ENCODE measurements at regions not wholly inside any gene's neighbourhood (a gene's known extent, or its start where the extent isn't known, plus 50 kb on each side); places are given as distances from the start of the nearest gene placed in this dataset.
A peak's percentile ranks its signal among the peaks of the same experiment; 100 is the strongest.

DNA sequence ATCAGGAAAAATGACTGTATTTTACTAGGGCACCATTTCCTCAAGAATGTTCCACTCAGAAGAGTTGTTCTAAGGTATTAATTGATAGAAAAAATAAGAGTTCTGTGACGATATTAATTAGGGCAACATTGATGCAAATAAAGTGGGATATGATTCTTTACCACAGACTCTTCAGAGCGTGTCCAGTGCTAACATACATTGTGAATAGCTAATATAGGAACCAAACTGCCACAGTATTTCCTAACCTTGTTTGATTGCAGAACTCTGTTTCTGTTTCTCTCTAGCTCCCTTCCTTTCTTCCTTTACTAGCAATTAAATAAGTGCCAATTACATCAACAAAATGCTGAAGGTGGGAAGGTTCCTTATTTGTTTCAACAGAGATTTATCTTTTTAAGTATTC is 154.1 kb upstream of the CPEB2 start:
- Histone ChIP-seq H3K27me3 (ENCODE audit: control insufficient read depth, insufficient read depth) (no peaks in the 10 kb centered on the region), H3K27ac (ENCODE audit: low read length) (no peak overlapping the region), H3K4me1 (ENCODE audit: control insufficient read depth, insufficient read depth, low read length) (no peaks in the 10 kb centered on the region), H3K9me3 (ENCODE audit: control insufficient read depth, low read length) (no peaks in the 10 kb centered on the region), H3K4me3 (ENCODE audit: low read length) (no peak overlapping the region)
- intact Hi-C loops (cut with DNase I), result loop anchor here in 1 of 4 donors (10.0 kb wide), 1 partner anchor 67 kb away; no protein-coding TSS in a partner anchor
- ATAC-seq (no peak), DNase-seq (no peak)
- 87% methylated on average over 2 of the region's 2 CpGs for WGBS

DNA sequence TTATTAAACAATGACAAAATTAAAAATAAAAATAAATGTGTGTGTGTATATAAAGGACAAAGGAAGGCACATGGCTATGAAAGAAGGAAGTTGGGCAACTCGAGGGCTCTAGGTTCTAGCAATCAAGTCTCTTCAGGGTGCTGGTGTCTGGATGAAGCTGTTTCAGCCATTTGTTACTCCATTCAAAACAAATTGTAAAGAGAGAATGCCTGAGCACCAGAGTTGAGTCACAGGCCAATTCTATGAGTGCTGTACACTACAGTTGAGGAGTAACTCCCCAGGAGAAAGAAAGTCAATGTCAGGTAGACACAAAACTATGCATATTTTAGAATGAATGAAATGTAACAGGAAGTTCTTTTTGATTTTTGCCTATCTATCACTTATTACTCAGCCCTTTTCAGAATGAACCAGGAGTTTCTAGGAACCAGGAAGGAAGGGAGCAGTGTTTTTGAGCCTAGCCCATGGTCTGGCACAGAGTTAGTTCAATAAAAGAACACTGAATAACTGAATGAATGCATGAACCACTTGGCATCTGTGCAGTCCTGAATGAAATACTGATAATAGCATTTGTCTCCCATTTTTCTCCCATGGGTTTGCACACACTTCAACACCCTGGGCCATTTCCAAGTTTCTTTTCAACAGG is 151.7 kb upstream of the CPEB2 start:
- Histone ChIP-seq H3K4me3 (ENCODE audit: low read length) (no peak overlapping the region), H3K27ac (ENCODE audit: low read length) (no peak overlapping the region), H3K9me3 (ENCODE audit: control insufficient read depth, low read length) (no peaks in the 10 kb centered on the region), H3K4me1 (ENCODE audit: control insufficient read depth, insufficient read depth, low read length) (no peaks in the 10 kb centered on the region), H3K27me3 (ENCODE audit: control insufficient read depth, insufficient read depth) (no peaks in the 10 kb centered on the region)
- intact Hi-C loops (cut with DNase I), result no loop called here
- DNase-seq, result no peak
- ATAC-seq, result no peak
- WGBS, result 73% methylated on average over 1 of the region's 1 CpG

DNA sequence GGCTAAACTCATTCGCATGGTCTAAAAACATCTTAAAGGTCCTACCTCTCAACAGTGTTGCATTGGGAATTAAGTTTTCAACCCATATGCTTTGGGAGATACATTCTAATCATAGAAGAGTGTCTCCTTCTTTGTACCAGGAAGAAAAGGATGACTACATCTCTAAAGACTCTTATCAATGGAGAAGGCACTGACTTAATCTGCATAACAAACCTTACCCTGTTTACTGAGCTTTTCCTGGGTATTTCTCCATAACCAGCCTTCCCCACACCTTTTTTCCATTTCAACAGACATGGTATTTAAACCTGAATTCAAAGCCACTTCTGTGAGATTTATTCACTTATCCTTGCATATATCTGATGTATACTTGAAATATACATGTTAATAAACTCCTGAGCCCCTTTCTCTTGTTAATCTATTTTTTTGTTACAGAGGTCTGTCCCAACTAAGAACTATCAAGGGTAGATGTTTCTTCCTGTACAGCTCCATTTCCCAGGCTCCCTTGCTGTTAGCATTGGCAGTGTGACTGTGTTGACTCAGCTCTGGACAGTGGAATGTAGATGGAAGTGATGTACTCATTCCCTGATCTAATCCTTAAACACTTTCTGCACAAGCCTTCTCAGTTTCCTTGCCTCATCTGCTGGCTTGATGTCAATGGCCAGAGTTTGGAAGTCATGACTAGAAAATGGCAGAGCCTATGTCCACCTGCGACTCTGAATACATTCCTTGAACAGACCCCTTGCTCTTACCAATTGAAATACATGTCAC is 148.9 kb upstream of the CPEB2 start:
- 93% methylated on average over 2 of the region's 2 CpGs for WGBS
- DNase-seq (no peak), ATAC-seq (peak in 1 of 2 donors; percentile 28)
- H3K9me3 ChIP-seq (ENCODE audit: control insufficient read depth, low read length), result no peaks in the 10 kb centered on the region
- no peaks in the 10 kb centered on the region for H3K27me3 ChIP-seq (ENCODE audit: control insufficient read depth, insufficient read depth)
- H3K27ac ChIP-seq (ENCODE audit: low read length), result no peak overlapping the region
- H3K4me3 ChIP-seq (ENCODE audit: low read length), result no peak overlapping the region
- intact Hi-C loops (cut with DNase I), result no loop called here
- no peaks in the 10 kb centered on the region for H3K4me1 ChIP-seq (ENCODE audit: control insufficient read depth, insufficient read depth, low read length)

DNA sequence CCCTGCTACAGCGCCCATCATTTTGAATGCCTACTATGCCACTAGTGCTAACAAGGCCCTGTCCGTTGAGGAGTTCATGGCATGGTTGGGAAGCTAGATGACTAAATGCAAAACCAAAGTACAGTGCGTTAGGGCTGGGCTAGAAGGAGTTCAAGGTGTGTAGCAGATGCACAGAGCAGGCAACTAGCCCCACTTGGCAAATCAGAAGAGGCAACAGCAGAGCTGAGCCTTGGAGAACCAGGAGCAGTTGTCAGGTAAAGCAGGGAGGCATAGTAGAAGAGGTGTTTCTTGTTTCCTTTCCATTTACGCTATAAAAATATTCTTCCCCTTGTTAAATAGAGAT is 146.6 kb upstream of the CPEB2 start:
- Histone ChIP-seq H3K4me1 (ENCODE audit: control insufficient read depth, insufficient read depth, low read length) (no peaks in the 10 kb centered on the region), H3K27ac (ENCODE audit: low read length) (no peak overlapping the region), H3K4me3 (ENCODE audit: low read length) (no peak overlapping the region), H3K9me3 (ENCODE audit: control insufficient read depth, low read length) (no peaks in the 10 kb centered on the region), H3K27me3 (ENCODE audit: control insufficient read depth, insufficient read depth) (no peaks in the 10 kb centered on the region)
- DNase-seq, result no peak
- WGBS, result 94% methylated on average over 4 of the region's 4 CpGs
- ATAC-seq, result no peak
- intact Hi-C loops (cut with DNase I), result no loop called here

DNA sequence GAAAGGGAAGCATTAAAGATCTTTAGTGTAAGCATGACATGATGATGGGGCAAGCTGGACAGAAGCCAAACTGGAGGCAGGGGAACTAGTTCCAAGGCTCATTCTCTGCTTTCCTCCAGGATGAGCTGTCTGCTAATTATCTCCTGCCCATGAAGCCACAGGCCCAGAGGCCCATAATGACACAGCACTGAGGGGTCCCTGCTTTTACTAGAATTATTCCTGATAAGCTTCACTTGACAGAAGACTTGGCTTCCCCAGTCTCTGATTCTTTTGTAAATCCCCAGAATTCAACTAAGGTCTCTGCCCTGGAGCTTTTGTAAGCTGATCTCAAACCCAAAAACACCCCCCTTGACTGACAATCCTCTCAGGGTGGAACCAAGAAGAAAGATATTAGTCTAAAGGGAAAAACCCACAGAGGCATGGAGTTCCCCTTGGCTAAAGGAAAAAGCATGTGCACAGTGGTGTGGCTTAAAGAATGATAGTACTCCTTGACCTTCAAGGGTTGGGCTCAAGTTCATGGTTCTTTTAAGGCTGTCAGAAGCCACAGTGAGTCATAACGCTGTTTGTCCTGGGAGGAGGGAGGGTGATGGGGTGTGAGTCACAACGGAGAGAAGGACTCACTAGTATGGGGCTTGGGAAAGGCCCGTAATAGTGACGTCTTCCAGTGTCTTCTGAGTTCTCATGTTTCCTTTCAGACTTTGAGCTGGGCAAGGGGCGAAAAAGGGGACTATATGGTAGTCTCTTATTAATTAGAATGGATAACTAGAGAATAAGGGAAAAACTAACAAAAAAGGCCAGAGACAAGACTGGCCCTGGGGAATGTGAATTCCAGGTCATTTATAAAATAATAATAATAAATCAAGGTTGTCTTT is 146.0 kb upstream of the CPEB2 start:
- Histone ChIP-seq H3K9me3 (ENCODE audit: control insufficient read depth, low read length) (no peaks in the 10 kb centered on the region), H3K4me3 (ENCODE audit: low read length) (no peak overlapping the region), H3K27ac (ENCODE audit: low read length) (no peak overlapping the region), H3K27me3 (ENCODE audit: control insufficient read depth, insufficient read depth) (no peaks in the 10 kb centered on the region), H3K4me1 (ENCODE audit: control insufficient read depth, insufficient read depth, low read length) (no peaks in the 10 kb centered on the region)
- intact Hi-C loops (cut with DNase I), result no loop called here
- DNase-seq (peak in 1 of 3 donors; percentile 51), ATAC-seq (peak; percentile 81 to 96)
- WGBS, result 51% methylated on average over 5 of the region's 5 CpGs

DNA sequence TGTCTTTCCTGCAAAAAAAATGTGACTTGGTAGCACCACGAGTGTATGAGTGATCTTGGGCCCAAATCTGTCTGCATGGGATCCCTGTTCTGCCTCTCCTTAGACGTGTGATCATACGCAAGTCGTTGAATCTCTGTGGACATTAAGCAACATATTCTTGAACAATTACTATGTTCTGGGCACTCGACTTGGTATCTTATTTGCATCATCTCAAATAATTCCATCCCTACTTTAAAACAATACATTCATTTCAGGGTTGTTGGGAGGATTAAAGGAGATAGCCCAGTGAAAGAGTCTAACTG is 145.4 kb upstream of the CPEB2 start:
- Histone ChIP-seq H3K4me1 (ENCODE audit: control insufficient read depth, insufficient read depth, low read length) (no peaks in the 10 kb centered on the region), H3K27ac (ENCODE audit: low read length) (no peak overlapping the region), H3K4me3 (ENCODE audit: low read length) (no peak overlapping the region), H3K27me3 (ENCODE audit: control insufficient read depth, insufficient read depth) (no peaks in the 10 kb centered on the region), H3K9me3 (ENCODE audit: control insufficient read depth, low read length) (no peaks in the 10 kb centered on the region)
- intact Hi-C loops (cut with DNase I), result no loop called here
- ATAC-seq (no peak), DNase-seq (no peak)
- 94% methylated on average over 5 of the region's 5 CpGs for WGBS

DNA sequence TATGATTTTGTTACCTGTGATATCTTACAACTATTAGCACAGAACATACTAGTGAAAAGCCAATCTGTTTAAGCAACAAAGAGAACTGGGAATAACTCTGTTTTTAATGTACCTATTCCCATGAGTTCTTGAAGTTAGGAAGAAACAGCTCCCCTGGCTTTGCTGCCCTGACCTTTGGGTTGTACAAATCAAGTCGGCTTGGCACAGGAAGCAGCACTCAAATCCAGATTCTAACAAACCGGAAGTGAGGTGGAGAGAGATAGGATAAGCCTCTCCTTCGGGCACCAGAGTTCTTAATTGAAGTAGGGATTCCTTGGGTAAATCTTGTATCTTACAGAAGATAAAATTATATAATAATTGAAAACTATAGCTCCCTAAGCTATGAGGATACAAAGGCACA is 144.8 kb upstream of the CPEB2 start:
- H3K27me3 ChIP-seq (ENCODE audit: control insufficient read depth, insufficient read depth), result no peaks in the 10 kb centered on the region
- DNase-seq (no peak), ATAC-seq (peak in 1 of 2 donors; percentile 64)
- H3K4me3 ChIP-seq (ENCODE audit: low read length), result no peak overlapping the region
- H3K4me1 ChIP-seq (ENCODE audit: control insufficient read depth, insufficient read depth, low read length), result no peaks in the 10 kb centered on the region
- intact Hi-C loops (cut with DNase I), result no loop called here
- no peaks in the 10 kb centered on the region for H3K9me3 ChIP-seq (ENCODE audit: control insufficient read depth, low read length)
- 48% methylated on average over 3 of the region's 3 CpGs for WGBS
- H3K27ac ChIP-seq (ENCODE audit: low read length), result no peak overlapping the region

DNA sequence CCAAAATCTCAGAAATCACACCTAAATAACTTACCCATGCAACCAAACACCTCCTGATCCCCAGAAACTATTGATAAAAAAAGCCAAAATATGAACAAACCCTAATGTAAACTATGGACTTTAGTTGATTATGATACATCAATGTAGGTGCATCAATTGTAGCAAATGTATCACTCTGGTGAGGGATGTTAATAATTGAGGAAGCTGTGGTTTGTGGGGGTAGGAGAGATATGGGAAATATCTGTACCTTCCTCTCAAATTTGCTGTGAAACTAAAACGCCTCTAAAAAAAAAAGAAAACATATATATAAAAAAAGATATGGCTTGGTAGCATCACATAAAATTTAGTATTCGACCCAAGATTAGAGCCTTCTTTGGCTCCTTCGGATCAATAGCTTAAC is 144.3 kb upstream of the CPEB2 start:
- Histone ChIP-seq H3K27ac (ENCODE audit: low read length) (no peak overlapping the region), H3K27me3 (ENCODE audit: control insufficient read depth, insufficient read depth) (no peaks in the 10 kb centered on the region), H3K9me3 (ENCODE audit: control insufficient read depth, low read length) (no peaks in the 10 kb centered on the region), H3K4me1 (ENCODE audit: control insufficient read depth, insufficient read depth, low read length) (no peaks in the 10 kb centered on the region), H3K4me3 (ENCODE audit: low read length) (no peak overlapping the region)
- no peak for DNase-seq
- 88% methylated on average over 3 of the region's 3 CpGs for WGBS
- ATAC-seq, result no peak
- intact Hi-C loops (cut with DNase I), result no loop called here

DNA sequence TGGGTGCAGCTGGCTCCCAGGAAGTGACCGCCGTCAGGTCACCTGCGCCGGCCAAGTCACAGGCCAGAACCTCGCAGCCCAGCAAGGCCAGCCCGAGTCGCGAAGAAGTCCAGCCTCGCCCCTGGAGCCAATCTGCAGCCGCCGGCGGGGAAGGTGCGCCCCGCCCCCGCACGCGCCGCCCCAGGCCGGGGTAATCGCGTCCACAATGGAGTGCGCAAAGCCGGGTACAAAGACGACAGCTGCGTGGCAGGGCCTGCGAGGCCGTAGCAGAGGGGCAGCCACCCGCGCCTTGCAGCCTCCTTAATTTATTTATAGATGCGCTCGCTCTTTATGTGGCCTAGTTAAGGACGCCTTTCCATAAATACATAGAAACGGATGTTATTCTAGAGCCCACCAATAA is 139.4 kb upstream of the CPEB2 start:
- H3K9me3 ChIP-seq (ENCODE audit: control insufficient read depth, low read length), result no peaks in the 10 kb centered on the region
- WGBS, result 25% methylated on average over 33 of the region's 33 CpGs
- no peak overlapping the region for H3K4me3 ChIP-seq (ENCODE audit: low read length)
- H3K27ac ChIP-seq (ENCODE audit: low read length), result no peak overlapping the region
- intact Hi-C loops (cut with DNase I), result no loop called here
- ATAC-seq (peak; percentile 47 to 54), DNase-seq (peak; percentile 30 to 72 (median 57))
- no peaks in the 10 kb centered on the region for H3K4me1 ChIP-seq (ENCODE audit: control insufficient read depth, insufficient read depth, low read length)
- no peaks in the 10 kb centered on the region for H3K27me3 ChIP-seq (ENCODE audit: control insufficient read depth, insufficient read depth)

DNA sequence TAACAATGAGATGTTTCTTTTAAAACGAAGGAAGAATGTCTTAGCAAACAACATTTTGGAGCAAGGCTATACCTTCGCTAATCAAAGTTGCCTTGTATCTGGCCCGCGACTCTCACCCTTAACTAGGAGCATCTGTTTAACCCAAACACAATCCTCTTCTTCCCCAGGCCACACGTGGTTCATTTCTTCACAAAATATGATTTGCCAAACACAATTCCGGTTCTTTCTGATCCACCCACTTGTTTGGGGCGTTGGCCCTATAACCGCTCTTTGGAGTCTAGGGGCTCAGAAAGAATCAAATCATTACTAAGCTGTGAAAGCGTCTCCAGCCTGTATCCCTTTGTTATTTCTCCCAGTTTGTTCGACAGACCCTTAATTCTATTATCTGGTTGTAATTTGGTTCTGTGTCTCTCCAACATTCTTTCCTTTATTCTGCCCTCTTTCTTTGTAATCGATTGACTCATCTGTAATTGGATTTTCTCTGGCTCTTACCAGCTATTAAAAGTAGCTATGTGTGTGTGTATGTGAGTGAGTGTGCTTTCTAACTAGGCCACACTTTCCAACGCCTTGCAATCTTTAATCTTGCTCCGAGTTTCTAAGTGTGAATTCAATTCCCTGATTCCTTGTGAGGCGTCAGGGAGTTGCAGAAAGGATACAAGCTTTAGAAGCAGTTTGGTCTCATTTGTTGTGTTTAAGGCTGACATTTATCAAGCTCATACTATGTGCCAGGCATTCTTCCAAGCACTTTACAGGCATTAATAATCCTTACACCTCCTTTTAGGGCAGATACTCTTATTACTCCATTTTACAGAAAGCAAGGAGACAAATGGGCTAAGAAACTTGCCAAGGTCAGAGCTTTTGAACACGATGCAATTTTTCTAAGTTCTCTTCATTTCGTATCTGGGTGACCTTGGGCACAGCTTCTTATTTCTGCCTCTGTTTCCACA is 138.6 kb upstream of the CPEB2 start:
- no peaks in the 10 kb centered on the region for H3K4me1 ChIP-seq (ENCODE audit: control insufficient read depth, insufficient read depth, low read length)
- WGBS, result 80% methylated on average over 16 of the region's 16 CpGs
- H3K9me3 ChIP-seq (ENCODE audit: control insufficient read depth, low read length), result no peaks in the 10 kb centered on the region
- no peak overlapping the region for H3K27ac ChIP-seq (ENCODE audit: low read length)
- H3K4me3 ChIP-seq (ENCODE audit: low read length), result no peak overlapping the region
- DNase-seq, result no peak
- intact Hi-C loops (cut with DNase I), result no loop called here
- no peaks in the 10 kb centered on the region for H3K27me3 ChIP-seq (ENCODE audit: control insufficient read depth, insufficient read depth)
- ATAC-seq, result no peak

All from right cardiac atrium (tissue), 5 donors.